ENCODE measurements at regions not wholly inside any gene's neighbourhood (a gene's known extent, or its start where the extent isn't known, plus 50 kb on each side); places are given as distances from the start of the nearest gene placed in this dataset.

DNA sequence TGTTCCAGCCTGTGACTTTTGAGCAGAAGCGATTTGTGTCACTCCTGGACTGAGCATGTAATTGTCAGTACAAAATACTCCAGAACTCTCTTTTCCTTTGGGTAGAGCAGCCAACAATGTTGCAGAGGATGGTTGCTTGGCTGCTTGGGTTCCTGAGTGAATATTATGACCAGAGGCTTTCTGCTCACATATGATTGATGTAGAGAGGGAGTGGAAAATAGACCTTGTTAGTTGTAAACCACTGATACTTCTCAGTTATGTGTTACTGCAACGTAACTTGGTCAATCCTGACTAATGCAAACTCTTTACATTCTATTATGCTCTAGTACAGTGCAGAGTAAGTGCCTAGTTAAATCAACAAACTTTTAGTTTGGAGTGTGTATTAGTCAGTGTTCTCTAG lies 322.6 kb upstream of the KCNH8 start:
- DNase-seq: peak; percentile 16

GRCh38 chr3:18813300-18813699 lies 335.0 kb upstream of the KCNH8 start:
- DNase-seq: no peak

- DNase-seq: peak; percentile 58
Measured at GRCh38 chr3:18812316-18812715, 336.0 kb upstream of the KCNH8 start.

DNA sequence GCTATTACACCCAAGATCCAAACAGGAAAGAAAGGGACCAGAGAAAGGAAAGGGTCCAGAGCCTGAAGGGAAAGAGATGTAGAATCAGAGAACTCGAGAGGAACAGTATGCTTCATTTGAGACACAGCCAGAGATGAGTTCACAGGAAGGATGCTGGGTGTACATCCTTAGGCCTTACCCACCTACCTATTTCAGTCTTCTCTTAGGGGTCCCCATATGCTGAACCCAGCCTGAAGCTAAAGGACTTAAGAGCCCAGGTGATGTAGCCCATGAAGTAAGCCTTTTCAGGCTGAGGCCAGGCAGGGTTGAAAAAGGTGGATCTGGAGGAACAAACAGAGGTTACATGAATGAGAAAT lies 338.0 kb upstream of the KCNH8 start:
- no peak for DNase-seq

- no peak for DNase-seq
Measured at GRCh38 chr3:18809640-18810305, 338.5 kb upstream of the KCNH8 start.

DNA sequence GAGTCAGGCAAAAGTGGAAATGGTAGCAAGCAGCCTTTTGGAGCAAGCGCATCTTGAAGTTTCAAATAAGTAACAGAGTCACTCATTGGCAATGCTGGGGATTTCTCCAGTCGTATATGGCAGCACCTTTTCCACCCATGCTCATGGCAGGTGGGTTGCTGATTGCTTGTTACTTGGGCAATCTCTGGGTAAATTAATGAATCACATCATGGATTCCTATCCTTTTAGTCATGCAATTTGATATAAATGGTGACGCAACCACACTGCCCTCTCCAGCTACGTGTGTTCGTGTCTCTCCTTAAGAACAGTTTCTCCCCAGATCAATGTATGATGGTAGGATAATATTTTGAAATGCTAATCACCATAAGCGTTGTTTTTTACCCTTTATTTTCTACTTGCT lies 339.9 kb upstream of the KCNH8 start:
- no peak for DNase-seq

DNA sequence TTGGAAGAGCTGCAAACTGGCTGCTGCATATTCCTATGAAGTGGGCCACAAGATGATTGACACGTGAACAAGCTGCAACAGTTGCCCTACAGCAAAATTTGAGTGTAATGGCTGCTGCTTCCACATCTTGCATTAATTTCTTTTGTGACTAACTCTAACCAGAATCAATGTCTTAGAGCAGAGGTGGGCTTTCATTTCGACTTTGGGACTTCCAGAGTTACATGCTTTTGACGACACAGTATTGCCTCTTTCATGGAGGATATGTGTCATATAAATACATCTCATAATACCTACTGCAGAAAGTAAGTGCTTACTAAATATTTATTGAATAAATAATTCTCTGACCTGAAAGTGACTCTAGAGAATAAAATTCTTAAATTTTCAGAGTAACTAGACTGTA lies 340.7 kb upstream of the KCNH8 start:
- DNase-seq: no peak

DNA sequence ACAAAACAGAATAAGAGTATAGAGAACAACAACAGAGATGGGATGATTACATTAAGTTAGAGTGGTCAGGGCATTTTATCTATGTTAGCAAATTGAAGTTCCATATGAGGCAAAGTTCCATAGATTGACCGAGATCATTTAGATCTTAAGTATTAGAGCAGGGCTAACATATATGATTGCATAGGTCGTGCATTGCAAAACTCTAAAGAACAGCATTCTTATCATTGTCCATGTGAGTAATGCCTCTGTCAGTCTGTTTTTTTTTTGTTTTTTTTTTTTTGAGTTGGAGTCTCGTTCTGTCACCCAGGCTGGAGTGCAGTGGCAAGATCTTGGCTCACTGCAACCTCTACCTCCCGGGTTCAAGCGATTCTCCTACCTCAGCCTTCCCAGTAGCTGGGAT lies 341.7 kb upstream of the KCNH8 start:
- no peak for DNase-seq

- DNase-seq: no peak
Measured at GRCh38 chr3:18797378-18797777, 350.9 kb upstream of the KCNH8 start.

GRCh38 chr3:18795078-18795477 lies 353.2 kb upstream of the KCNH8 start:
- no peak for DNase-seq

GRCh38 chr3:18791752-18792151 lies 356.6 kb upstream of the KCNH8 start:
- no peak for DNase-seq

GRCh38 chr3:18791182-18791581 lies 357.1 kb upstream of the KCNH8 start:
- DNase-seq: no peak

- no peak for DNase-seq
Measured at GRCh38 chr3:18790384-18790783, 357.9 kb upstream of the KCNH8 start.

GRCh38 chr3:18789734-18790133 lies 358.6 kb upstream of the KCNH8 start:
- DNase-seq: no peak

- peak; percentile 17 for DNase-seq
Measured at GRCh38 chr3:18787441-18787840, 360.9 kb upstream of the KCNH8 start.

- no peak for DNase-seq
Measured at GRCh38 chr3:18786650-18787323, 361.5 kb upstream of the KCNH8 start.

DNA sequence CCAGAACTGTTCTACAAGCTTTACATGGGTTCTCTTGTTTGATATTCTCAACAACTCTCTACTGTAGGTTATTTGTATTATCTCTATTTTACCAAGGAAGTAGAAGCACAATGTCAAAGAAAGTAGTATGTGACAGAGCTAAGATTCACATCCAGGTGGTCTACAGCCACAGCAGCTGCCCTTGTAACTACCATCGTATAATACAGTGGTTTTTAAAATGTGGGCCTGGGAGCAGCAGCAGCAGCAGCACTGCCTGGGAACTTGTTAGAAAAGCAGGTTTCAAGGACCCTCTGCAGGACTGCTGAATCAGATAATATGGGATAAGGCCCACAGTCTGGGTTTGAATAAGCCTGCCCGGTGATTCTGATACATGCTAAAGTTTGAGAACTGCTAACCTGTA lies 357.1 kb upstream of the SATB1 start:
- DNase-seq: no peak

DNA sequence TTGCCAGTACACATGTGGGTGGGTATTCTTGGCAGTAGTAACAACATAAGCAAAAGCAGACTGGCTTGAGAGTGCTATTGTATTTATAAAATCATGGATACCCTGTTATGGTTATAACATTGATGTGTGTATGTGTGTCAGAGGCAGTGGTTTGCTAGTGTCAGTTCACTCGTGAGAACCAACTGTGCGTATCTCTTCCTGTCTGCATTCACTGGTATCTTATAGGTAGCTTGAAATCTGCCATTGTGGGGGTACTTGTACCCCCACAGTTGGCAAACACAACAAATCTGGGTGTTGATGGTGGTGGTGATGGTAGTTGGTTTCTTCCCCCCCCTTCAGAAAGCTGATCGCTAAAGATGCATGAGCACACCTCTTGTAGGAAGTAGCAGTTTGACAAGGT lies 355.8 kb upstream of the SATB1 start:
- no peak for DNase-seq

DNA sequence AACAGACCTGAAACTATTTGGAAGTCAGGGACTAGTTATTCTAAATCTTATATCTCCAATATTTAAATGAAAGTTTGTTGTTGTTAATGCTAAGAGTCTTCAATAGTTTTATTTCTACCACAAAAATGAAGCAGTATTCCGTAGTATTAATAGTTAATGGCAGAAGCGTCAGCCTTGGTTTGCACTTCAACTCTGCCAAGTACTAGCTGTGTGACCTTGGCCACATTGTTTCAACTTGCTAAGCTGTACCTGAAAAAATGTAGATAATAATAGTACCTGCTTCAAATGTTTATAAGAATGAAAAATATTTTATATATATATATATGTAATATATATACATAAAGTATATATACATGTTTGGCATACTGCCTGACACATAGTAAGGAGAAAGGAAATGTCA lies 354.6 kb upstream of the SATB1 start:
- DNase-seq: no peak

DNA sequence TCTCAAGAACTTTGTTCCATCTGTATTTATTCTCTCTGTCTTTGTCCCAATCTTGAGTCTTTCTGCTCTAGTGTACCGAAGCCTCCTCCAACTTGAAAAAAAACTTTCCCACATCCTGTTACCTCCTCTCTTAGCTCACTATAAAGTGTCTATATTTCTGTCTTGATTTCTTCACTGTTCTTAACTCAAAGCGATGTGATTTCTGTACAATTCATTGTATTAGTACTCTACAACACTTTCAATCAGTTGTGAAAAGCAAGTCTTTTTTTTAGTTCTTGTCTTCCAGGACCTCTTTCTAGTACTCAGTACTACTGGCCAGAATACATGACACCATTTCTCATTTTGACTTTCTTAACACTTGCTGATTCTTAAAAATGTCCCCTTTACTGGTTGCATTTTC lies 353.5 kb upstream of the SATB1 start:
- no peak for DNase-seq

- no peak for DNase-seq
Measured at GRCh38 chr3:18778094-18778493, 353.0 kb upstream of the SATB1 start.

- DNase-seq: no peak
Measured at GRCh38 chr3:18775501-18775900, 350.4 kb upstream of the SATB1 start.

DNA sequence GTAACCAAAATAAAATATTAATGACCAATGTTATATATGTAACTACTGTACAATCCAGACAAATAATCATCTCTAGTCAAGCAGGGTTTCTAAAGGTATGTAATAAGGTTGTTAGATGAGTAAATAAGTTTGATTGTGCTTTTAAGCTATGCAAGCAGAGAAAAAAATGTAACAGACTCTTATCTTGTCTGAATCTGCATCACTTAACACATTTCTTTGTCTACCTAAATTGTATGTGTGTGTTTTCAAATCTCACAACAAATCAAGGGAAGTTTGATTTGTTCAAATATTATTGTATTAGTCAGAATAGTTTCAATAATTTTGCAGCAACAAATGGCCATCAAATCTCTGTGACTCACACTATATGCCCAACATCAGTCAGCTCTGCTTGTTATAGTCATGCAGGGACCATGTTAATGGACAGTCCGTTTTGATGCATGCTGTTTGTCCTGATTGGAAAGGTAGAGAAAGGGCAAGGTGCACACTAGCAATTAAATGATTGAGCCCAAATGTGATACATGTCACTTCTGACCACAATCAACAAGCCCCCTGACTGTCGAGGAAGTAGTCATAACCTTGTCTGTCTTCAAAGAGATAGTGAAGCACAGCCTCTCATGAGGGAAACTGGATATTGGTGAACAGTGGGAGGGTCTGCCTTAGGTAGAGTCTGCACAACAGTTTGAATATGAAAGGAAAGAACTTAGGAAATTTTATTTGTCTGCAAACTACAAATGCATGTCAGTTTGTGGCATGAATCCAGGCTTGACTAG lies 349.4 kb upstream of the SATB1 start:
- no peak for DNase-seq

- DNase-seq: no peak
Measured at GRCh38 chr3:18772699-18773305, 347.7 kb upstream of the SATB1 start.

Data from hematopoietic multipotent progenitor cell treated with erythropoietin and hydrocortisone succinate and interleukin-3 and kit ligand, for 4 days (in vitro differentiated cells).